ENCODE measurements at regions not wholly inside any gene's neighbourhood (a gene's known extent, or its start where the extent isn't known, plus 50 kb on each side); places are given as distances from the start of the nearest gene placed in this dataset.

- Histone ChIP-seq H3K4me3 (ENCODE audit: low read length, poor library complexity, severe bottlenecking) (no peak overlapping the region), H3K36me3 (ENCODE audit: insufficient read depth, low read length) (no peaks in the 10 kb centered on the region), H3F3A (ENCODE audit: low read depth) (no peaks in the 10 kb centered on the region), H3K79me2 (ENCODE audit: insufficient read depth, low read length) (no peaks in the 10 kb centered on the region), H3K9me2 (replicated peaks; ENCODE audit: low read depth, low read length) (no peaks in the 10 kb centered on the region), H3K27me3 (ENCODE audit: insufficient read depth, low read length, poor library complexity, severe bottlenecking) (no peaks in the 10 kb centered on the region), H4K20me1 (ENCODE audit: insufficient read depth, low read length, poor library complexity, severe bottlenecking) (no peaks in the 10 kb centered on the region), H2AFZ (ENCODE audit: low read length) (no peak overlapping the region), H3K9ac (ENCODE audit: low read depth, low read length, poor library complexity, severe bottlenecking) (no peak overlapping the region), H3K4me1 (ENCODE audit: insufficient read depth, low read length, poor library complexity, severe bottlenecking) (peaks cover 6% of the 10 kb centered on the region), H3K4me2 (ENCODE audit: low read depth, low read length, poor library complexity, severe bottlenecking) (no peak overlapping the region), H3K9me3 (ENCODE audit: insufficient read depth, low read depth, low read length) (no peaks in the 10 kb centered on the region)
- TF ChIP-seq EZH2phosphoT487 (IDR thresholded peaks at IDR 0.05; ENCODE audit: borderline replicate concordance) (no peak), CTCF (conservative IDR thresholded peaks at IDR 0.05; ENCODE audit: low read length) (peak; percentile 82)
Measured at GRCh38 chr7:16071246-16071857, 350.0 kb downstream of the CRPPA start.

- no peak for TF ChIP-seq EZH2phosphoT487 (IDR thresholded peaks at IDR 0.05; ENCODE audit: borderline replicate concordance)
- TF ChIP-seq CTCF (conservative IDR thresholded peaks at IDR 0.05; ENCODE audit: low read length) = no peak
- Histone ChIP-seq H3K9ac (ENCODE audit: low read depth, low read length, poor library complexity, severe bottlenecking) (no peak overlapping the region), H3K9me2 (replicated peaks; ENCODE audit: low read depth, low read length) (no peaks in the 10 kb centered on the region), H3K27me3 (ENCODE audit: insufficient read depth, low read length, poor library complexity, severe bottlenecking) (no peaks in the 10 kb centered on the region), H2AFZ (ENCODE audit: low read length) (no peak overlapping the region), H3K4me2 (ENCODE audit: low read depth, low read length, poor library complexity, severe bottlenecking) (no peak overlapping the region), H3K4me1 (ENCODE audit: insufficient read depth, low read length, poor library complexity, severe bottlenecking) (peaks cover 6% of the 10 kb centered on the region), H3K79me2 (ENCODE audit: insufficient read depth, low read length) (no peaks in the 10 kb centered on the region), H3K36me3 (ENCODE audit: insufficient read depth, low read length) (no peaks in the 10 kb centered on the region), H3K9me3 (ENCODE audit: insufficient read depth, low read depth, low read length) (no peaks in the 10 kb centered on the region), H4K20me1 (ENCODE audit: insufficient read depth, low read length, poor library complexity, severe bottlenecking) (no peaks in the 10 kb centered on the region), H3F3A (ENCODE audit: low read depth) (no peaks in the 10 kb centered on the region), H3K4me3 (ENCODE audit: low read length, poor library complexity, severe bottlenecking) (no peak overlapping the region)
Measured at GRCh38 chr7:16070806-16071205, 350.5 kb downstream of the CRPPA start.

- TF ChIP-seq CTCF (conservative IDR thresholded peaks at IDR 0.05; ENCODE audit: low read length) = no peak
- TF ChIP-seq EZH2phosphoT487 (IDR thresholded peaks at IDR 0.05; ENCODE audit: borderline replicate concordance) = no peak
- H3K79me2 ChIP-seq (ENCODE audit: insufficient read depth, low read length) = no peaks in the 10 kb centered on the region
- no peak overlapping the region for H3K4me2 ChIP-seq (ENCODE audit: low read depth, low read length, poor library complexity, severe bottlenecking)
- H4K20me1 ChIP-seq (ENCODE audit: insufficient read depth, low read length, poor library complexity, severe bottlenecking) = no peaks in the 10 kb centered on the region
- H3K36me3 ChIP-seq (ENCODE audit: insufficient read depth, low read length) = no peaks in the 10 kb centered on the region
- no peak overlapping the region for H3K9ac ChIP-seq (ENCODE audit: low read depth, low read length, poor library complexity, severe bottlenecking)
- H3K27me3 ChIP-seq (ENCODE audit: insufficient read depth, low read length, poor library complexity, severe bottlenecking) = no peaks in the 10 kb centered on the region
- no peak overlapping the region for H3K4me3 ChIP-seq (ENCODE audit: low read length, poor library complexity, severe bottlenecking)
- no peak overlapping the region for H2AFZ ChIP-seq (ENCODE audit: low read length)
- peaks cover 6% of the 10 kb centered on the region for H3K4me1 ChIP-seq (ENCODE audit: insufficient read depth, low read length, poor library complexity, severe bottlenecking)
- H3F3A ChIP-seq (ENCODE audit: low read depth) = no peaks in the 10 kb centered on the region
- no peaks in the 10 kb centered on the region for H3K9me3 ChIP-seq (ENCODE audit: insufficient read depth, low read depth, low read length)
- no peaks in the 10 kb centered on the region for H3K9me2 ChIP-seq (replicated peaks; ENCODE audit: low read depth, low read length)
Measured at GRCh38 chr7:16069998-16070397, 351.3 kb downstream of the CRPPA start.
